ENCODE measurements at regions not wholly inside any gene's neighbourhood (a gene's known extent, or its start where the extent isn't known, plus 50 kb on each side); places are given as distances from the start of the nearest gene placed in this dataset.

- TF ChIP-seq, protein P1, sequence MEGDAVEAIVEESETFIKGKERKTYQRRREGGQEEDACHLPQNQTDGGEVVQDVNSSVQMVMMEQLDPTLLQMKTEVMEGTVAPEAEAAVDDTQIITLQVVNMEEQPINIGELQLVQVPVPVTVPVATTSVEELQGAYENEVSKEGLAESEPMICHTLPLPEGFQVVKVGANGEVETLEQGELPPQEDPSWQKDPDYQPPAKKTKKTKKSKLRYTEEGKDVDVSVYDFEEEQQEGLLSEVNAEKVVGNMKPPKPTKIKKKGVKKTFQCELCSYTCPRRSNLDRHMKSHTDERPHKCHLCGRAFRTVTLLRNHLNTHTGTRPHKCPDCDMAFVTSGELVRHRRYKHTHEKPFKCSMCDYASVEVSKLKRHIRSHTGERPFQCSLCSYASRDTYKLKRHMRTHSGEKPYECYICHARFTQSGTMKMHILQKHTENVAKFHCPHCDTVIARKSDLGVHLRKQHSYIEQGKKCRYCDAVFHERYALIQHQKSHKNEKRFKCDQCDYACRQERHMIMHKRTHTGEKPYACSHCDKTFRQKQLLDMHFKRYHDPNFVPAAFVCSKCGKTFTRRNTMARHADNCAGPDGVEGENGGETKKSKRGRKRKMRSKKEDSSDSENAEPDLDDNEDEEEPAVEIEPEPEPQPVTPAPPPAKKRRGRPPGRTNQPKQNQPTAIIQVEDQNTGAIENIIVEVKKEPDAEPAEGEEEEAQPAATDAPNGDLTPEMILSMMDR (IDR thresholded peaks at IDR 0.05): no peak
- no peak for TF ChIP-seq POLR2A (IDR thresholded peaks at IDR 0.05)
Measured at GRCh38 chr4:131002132-131002531, 1906.2 kb downstream of the C4orf33 start.
